H1 (cell line): ENCODE measurements at regions not wholly inside any gene's neighbourhood (a gene's known extent, or its start where the extent isn't known, plus 50 kb on each side); places are given as distances from the start of the nearest gene placed in this dataset.

Experiments used
- CREB1 ChIP-seq: IDR thresholded peaks from 2 replicates; pipeline ENCODE4 v1.6.1; 2012; ENCODE audit warnings: inconsistent platforms
- JUN ChIP-seq: IDR thresholded peaks from 2 replicates; pipeline ENCODE4 v1.6.1; 2011; ENCODE audit warnings: low read depth, mild to moderate bottlenecking, improper control_type of control experiment, low read length
- JUND ChIP-seq: IDR thresholded peaks from 2 replicates; pipeline ENCODE4 v1.6.1; 2011; ENCODE audit warnings: mild to moderate bottlenecking, improper control_type of control experiment, low read length
- POLR2A ChIP-seq, 2 experiments: IDR thresholded peaks; 1 replicate in 1 of 2; 2 replicates in 1 of 2; pipeline ENCODE4 v1.6.1; 2011; ENCODE audit warnings: low read depth in 2 of 2, low read length in 2 of 2, mild to moderate bottlenecking in 2 of 2; ENCODE audit errors: control extremely low read depth in 1 of 2
- SIN3A ChIP-seq, 2 experiments: IDR thresholded peaks in 1 of 2; conservative IDR thresholded peaks in 1 of 2; 2 replicates each; pipeline ENCODE4 v1.6.1; 2011 to 2012; ENCODE audit warnings: low read length in 2 of 2, improper control_type of control experiment in 1 of 2, low read depth in 1 of 2, mild to moderate bottlenecking in 1 of 2
- SIRT6 ChIP-seq: IDR thresholded peaks from one replicate; pipeline ENCODE4 v1.7.1; 2012; ENCODE audit warnings: low read length, inconsistent platforms
- SP1 ChIP-seq: IDR thresholded peaks from 2 replicates; pipeline ENCODE4 v1.6.1; 2011; ENCODE audit warnings: low read depth, low read length
- TF ChIP-seq, protein P1 (sequence below): IDR thresholded peaks from 2 replicates; pipeline ENCODE4 v1.6.1; 2012; ENCODE audit warnings: low read length, inconsistent platforms

DNA sequence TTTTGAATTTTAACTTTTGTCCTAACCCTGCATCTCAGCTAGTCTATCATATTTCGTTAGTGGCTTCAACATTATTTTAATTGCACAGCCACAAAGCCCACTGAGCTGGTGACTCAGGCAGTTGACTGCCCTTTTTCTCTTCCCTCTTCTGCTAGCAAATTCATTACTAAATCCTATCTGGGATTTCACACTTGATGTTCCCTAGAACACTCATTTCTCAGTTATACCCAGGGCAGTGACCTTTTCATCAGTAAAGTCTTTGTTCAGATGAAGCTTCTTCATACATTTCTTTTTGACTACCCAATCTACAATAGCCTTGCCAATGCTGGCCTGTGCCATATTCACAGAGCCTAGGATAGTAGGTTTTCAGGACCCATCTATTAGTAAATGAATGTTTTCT, 107.0 kb downstream of the ATXN7L3B start (continued):
- TF ChIP-seq, protein P1, sequence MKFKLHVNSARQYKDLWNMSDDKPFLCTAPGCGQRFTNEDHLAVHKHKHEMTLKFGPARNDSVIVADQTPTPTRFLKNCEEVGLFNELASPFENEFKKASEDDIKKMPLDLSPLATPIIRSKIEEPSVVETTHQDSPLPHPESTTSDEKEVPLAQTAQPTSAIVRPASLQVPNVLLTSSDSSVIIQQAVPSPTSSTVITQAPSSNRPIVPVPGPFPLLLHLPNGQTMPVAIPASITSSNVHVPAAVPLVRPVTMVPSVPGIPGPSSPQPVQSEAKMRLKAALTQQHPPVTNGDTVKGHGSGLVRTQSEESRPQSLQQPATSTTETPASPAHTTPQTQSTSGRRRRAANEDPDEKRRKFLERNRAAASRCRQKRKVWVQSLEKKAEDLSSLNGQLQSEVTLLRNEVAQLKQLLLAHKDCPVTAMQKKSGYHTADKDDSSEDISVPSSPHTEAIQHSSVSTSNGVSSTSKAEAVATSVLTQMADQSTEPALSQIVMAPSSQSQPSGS: no peak
- TF ChIP-seq JUND (no peak), SIN3A (conservative IDR thresholded peaks at IDR 0.05 in 1 of 2, IDR thresholded peaks at IDR 0.05 in 1 of 2; ENCODE audit: low read depth in 1 of 2, low read length in 2 of 2) (no peak), SP1 (no peak), POLR2A (IDR thresholded peaks at IDR 0.05; ENCODE audit: control extremely low read depth in 1 of 2, low read depth in 2 of 2, low read length in 2 of 2) (no peak), SIRT6 (no peak), JUN (no peak), CREB1 (no peak)
